ENCODE measurements at regions not wholly inside any gene's neighbourhood (a gene's known extent, or its start where the extent isn't known, plus 50 kb on each side); places are given as distances from the start of the nearest gene placed in this dataset.

DNA sequence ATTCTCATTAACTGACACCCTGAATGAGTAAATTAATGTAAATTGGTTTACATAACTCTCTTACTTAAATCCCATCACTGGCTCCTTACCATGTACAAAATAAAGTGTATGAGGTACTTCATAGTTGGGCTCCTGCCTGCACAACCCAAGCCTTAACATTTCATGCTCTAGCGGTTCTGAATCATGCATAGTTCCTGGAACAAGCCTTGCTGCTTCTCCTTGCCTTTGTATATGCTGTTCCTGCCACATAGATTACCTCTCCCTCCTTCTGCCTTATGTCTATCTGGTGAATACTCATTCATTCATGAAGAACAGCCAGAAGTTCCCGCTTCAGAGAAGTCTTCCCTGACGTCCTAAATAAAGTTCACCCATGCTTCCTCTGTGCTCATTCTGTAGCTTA lies 594.7 kb downstream of the SMARCA1 start:
- no peak for TF ChIP-seq CTCF (IDR thresholded peaks at IDR 0.05)
- Histone ChIP-seq H3K4me1 (no peaks in the 10 kb centered on the region), H3K27ac (no peak overlapping the region), H3K4me3 (no peak overlapping the region), H3K9me3 (no peaks in the 10 kb centered on the region), H3K36me3 (no peaks in the 10 kb centered on the region), H3K27me3 (no peaks in the 10 kb centered on the region)
- intact Hi-C loops (cut with DNase I) = no loop called here
- ATAC-seq = no peak
- no peak for DNase-seq

DNA sequence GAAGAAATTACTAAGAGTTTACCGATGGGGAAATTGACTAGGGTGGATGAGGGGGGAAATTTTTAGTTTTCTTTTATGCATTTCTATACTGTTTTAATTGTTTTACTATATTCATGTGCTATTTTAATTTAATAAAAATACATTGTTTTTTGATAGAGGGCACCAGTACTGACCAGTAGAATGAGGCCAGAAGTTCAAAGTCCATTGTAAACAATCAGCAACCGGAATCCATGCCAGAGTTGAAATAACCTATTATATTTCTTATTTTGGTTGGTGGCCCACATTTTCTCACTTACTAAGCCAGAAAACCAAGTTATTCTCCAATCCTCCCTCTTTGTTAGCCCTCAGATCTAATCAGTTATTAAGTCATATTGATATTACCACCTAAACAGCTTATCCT lies 595.9 kb downstream of the SMARCA1 start:
- intact Hi-C loops (cut with DNase I) = no loop called here
- Histone ChIP-seq H3K36me3 (no peaks in the 10 kb centered on the region), H3K9me3 (no peaks in the 10 kb centered on the region), H3K4me3 (no peak overlapping the region), H3K27me3 (no peaks in the 10 kb centered on the region), H3K27ac (no peak overlapping the region), H3K4me1 (no peaks in the 10 kb centered on the region)
- DNase-seq = no peak
- no peak for TF ChIP-seq CTCF (IDR thresholded peaks at IDR 0.05)
- ATAC-seq = no peak

GRCh38 chrX:128906753-128907152 lies 616.5 kb downstream of the SMARCA1 start:
- Histone ChIP-seq H3K27ac (no peak overlapping the region), H3K36me3 (no peaks in the 10 kb centered on the region), H3K27me3 (no peaks in the 10 kb centered on the region), H3K9me3 (no peaks in the 10 kb centered on the region), H3K4me3 (no peak overlapping the region), H3K4me1 (no peaks in the 10 kb centered on the region)
- intact Hi-C loops (cut with DNase I) = no loop called here
- no peak for DNase-seq
- no peak for ATAC-seq
- TF ChIP-seq CTCF (IDR thresholded peaks at IDR 0.05) = no peak

DNA sequence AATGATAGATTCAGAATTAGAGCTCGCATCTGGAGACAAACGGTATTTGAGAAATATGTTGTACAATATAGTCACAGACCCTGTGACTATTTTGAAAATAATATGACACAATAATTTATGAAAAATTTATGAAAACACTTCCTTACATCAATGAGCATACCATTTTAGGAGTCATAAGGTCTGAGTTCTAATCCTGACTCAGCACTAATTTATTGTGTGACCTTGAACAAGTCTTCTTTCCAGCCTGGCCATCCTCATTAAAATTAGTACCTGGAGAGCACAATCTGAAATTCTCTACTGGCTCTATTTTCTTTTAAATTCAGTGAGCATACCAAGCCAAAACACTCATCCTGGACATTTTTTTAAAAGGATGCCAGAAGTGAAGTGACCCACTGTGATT lies 622.3 kb downstream of the SMARCA1 start:
- Histone ChIP-seq H3K4me3 (no peak overlapping the region), H3K9me3 (no peaks in the 10 kb centered on the region), H3K4me1 (no peaks in the 10 kb centered on the region), H3K27me3 (no peaks in the 10 kb centered on the region), H3K36me3 (no peaks in the 10 kb centered on the region), H3K27ac (no peak overlapping the region)
- DNase-seq = no peak
- no peak for TF ChIP-seq CTCF (IDR thresholded peaks at IDR 0.05)
- intact Hi-C loops (cut with DNase I) = no loop called here
- ATAC-seq = no peak

DNA sequence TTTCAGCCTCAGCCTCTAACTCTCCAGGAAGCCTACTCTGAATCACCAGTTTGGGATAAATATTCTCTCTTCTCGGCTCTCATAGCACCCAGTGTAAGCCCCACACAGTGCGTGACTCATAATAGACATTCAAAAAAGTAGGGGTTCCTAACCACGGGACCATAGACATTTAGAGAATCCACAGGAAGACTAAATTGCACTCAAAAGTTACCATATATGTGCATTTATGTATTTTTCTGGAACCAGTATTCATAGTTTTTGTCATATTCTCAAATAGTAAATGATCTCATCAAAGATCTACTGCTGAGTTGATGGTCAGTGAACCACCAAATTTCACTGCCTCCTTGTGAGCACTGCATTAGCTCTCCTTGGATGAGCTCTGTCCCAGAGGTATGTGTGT lies 625.7 kb downstream of the SMARCA1 start:
- H3K4me3 ChIP-seq = no peak overlapping the region
- no peaks in the 10 kb centered on the region for H3K4me1 ChIP-seq
- no peaks in the 10 kb centered on the region for H3K36me3 ChIP-seq
- no peak for ATAC-seq
- intact Hi-C loops (cut with DNase I) = no loop called here
- DNase-seq = no peak
- TF ChIP-seq CTCF (IDR thresholded peaks at IDR 0.05) = no peak
- H3K27me3 ChIP-seq = no peaks in the 10 kb centered on the region
- H3K27ac ChIP-seq = no peak overlapping the region
- no peaks in the 10 kb centered on the region for H3K9me3 ChIP-seq

All from left lung (tissue), 4 donors.